IPS-NIHi11 (cell line): ENCODE measurements at regions not wholly inside any gene's neighbourhood (a gene's known extent, or its start where the extent isn't known, plus 50 kb on each side); places are given as distances from the start of the nearest gene placed in this dataset.
"Not testable (repeated sequence)": the region's sequence is repeated elsewhere in the genome, so short reads cannot be mapped to it uniquely, and the experiment has no call there.

Experiments used
- DNase-seq: peaks from one replicate; pipeline ENCODE4 v3.0.0; 2012; ENCODE audit warnings: mixed read lengths, low spot score

DNA sequence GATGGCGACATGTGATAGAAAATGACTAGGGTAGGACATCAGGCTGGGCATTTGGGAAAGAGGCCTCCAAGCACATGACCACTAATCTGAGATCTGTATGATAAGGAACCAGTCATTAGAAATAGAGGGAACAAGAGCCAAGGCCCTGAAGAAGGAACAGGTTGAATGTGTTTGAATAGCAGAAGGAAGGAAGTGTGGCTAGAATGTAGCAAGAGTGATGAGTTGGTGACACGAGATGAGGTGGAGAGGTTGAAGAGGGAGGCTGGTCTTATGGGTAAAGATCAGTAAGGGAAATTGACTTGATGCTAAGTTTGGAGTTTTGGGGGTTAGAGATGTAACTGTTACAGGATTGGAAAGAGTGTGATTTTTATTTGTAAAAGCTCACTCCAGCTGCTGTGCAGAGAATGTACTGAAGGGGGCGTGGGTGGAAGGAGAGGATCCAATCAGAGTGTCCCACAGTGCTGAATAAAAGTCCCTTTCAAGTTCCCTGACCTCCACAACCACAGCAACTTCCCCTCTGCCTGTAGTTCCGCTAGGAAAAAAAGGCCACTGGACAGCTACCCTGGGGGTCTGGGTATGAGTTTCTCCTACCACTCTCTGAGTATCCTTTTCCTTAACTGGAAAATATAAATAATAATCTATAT lies 295.0 kb downstream of the OMA1 start:
- DNase-seq = peak; percentile 74

DNA sequence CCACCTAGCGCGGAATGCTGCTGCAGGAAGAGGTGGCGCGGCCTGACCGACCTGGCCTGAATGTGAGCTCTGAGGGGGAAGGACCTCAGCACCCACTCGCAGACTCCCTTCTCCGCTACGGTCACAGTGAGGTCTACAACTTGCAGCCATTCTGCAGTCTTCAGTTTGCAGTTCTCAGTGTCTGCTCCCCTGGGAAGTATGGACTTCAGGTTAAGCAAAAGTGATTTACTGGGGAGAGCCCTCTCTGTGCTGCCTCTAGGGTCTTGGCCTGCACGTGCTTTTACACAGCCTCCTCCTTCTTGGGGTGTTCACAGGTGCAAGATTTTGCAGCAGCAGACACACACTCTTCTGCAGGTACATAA lies 296.0 kb downstream of the OMA1 start:
- no peak for DNase-seq

DNA sequence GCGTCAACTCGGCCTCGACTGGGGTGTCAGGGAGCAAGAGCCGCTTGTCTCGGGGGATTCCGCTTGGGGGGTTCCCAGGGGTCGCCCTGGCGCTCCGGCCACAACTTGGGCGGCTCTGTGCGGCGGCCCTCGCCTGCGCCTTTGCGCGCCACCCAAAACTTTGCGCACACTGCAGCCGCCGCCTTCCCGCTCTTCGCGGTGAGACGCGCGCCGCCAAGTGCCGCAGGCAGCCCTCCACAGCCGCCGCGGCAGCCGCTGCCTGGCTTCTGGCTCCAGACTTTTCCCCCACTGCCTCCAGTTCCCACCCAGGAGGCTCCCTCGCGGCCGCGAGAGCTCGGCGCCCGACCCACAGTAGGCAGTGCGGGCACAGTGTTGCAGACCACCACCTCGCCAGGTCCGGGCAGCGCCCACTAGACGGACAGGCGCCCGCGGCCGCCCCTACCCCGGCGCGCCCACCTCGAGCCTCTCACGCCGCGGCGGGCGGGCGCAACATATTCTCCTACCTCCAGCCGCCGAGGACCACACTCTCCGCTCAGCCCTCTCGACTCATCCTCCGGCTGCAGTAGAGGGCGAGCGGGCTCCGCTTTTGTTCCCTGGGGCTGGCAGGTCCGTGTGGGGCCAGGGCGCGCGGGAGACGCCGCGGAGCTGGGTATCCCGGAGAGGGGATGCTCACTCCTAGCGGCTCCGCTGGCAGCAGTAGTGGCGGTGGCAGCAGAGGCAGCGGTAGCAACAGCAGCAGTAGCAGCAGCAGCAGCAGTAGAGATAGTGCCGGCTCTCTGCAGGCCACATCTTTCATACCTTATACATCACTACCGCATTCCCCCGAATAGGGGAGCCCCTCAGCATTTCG lies 296.6 kb downstream of the OMA1 start:
- peak; percentile 73 for DNase-seq

DNA sequence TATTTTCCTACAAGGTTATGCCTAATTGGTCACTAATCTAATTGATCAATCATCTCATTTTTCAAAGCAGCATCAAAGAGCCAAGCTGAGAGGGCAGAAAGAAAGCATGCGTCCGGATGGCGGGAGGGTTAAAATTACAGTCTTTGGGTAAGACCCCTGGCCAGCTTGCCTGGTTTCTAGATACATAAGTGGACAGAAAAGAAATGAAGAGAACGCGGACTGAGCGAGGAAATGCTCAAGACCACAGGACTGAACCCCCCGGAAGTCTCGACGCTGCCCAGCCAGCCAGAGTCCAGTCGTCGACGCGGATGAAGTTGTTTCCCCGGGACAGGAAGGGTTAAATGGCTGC lies 297.2 kb downstream of the OMA1 start:
- no peak for DNase-seq

DNA sequence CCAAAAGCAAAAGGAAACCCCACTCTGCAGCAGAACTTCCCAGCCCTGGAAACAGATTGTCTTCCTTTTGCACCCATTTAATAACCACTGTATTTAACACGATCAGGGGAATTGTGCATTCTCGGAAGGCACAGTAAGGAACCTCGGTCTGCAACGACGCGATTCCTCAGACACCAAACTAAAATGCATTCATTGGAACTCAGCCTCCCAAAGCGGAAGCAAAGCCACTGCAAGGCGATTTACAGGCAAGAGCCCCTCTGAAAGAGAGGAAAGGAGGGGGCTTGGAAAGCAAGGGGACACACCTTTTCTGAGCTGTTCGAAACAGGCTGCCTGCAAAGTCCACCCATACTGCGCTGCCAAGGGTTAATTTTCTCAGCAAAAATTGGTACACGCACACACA lies 297.7 kb downstream of the OMA1 start:
- DNase-seq = no peak

DNA sequence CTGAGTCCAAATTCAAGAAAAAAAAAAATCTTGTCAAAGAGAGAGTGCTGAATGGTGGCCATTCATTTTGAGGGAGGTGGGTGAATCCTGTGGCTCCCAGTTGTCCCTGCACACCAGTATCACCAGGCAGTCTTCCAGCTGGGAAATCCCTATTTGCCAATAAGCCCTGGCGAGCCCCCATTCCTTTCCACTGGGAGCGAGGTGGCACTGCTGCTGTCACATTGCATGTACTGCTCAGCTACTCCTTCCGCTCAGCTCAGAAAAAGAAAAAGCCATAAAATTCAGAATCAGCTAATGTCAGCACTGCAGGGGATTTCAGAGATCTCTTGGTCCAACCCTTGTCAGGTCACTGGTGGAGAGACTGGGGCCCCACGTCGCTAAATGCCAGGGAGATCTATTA lies 298.5 kb downstream of the OMA1 start:
- DNase-seq = no peak

DNA sequence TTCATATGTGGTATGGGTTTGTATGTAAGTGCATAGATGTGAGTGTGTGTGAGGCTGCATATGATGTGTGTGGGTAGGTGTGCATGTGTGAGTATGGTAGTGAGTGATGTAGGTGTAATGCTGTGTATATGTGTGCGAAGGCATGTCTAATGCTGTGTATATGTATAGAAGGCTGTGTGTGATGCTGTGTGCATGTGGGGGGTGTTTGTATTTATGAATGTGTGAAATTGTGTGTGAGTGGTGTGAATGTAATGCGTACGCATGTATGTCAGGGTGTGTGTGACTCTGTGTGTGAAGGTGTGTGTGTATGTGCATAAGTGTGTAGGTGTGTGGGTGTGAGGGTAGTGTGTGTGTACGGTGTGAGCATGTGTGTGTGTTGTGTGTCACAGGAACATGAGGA lies 300.0 kb downstream of the OMA1 start:
- no peak for DNase-seq

DNA sequence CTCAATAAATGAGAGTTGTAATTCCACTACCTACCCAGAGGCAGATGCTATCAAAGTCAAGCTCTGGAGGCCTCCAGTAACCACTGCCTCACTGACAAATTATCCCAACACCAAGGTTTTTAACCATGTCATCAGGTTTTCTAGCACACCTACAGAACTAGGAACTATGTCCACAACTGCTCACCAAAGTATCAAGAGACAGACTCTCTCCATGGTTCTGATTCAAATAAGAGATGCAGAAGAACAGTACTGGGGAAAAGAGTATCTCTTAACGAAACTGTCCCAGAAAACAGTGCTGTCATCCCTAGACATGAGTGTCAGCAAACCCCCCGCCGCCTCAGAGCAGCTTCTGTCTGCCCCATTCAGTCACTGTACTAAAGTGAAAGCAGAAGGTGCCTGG lies 301.7 kb downstream of the OMA1 start:
- no peak for DNase-seq

DNA sequence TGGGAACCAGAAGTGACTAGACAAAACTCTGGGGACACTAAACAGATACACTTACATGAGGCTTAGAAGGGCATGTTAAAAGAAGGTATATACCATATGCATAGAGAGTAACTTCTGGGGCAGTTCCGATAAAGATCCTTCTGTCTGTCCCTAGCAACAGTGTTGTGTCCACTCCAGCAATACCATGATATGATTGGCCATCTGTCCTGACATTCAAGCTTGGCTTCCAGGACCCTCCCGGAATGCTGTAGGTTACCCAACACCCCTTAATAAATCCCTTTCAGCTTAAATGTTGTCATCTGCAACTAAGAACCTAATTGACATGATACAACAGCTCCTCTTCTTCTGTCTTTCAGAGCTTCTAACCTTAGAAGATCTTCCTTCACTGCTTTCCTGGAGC lies 307.7 kb downstream of the OMA1 start:
- DNase-seq = no peak

DNA sequence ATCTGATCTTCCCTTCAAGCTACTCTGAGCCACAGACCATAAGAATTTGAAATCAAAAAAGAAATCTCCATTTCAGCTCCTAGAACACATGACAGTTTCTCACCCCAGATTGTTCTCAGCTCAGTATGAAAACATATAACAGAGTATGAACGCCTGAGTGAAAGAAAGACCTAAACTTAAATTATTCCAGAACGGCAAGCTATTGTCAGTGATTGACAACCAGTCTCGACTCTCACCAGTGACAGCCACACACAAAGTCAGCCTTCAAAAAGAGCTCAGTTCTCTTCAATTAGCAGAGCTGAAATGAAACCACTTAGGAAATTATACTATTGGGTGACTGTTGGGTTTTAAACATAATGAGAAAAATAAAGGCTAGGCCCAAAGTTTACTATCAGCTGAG lies 312.8 kb downstream of the OMA1 start:
- no peak for DNase-seq

DNA sequence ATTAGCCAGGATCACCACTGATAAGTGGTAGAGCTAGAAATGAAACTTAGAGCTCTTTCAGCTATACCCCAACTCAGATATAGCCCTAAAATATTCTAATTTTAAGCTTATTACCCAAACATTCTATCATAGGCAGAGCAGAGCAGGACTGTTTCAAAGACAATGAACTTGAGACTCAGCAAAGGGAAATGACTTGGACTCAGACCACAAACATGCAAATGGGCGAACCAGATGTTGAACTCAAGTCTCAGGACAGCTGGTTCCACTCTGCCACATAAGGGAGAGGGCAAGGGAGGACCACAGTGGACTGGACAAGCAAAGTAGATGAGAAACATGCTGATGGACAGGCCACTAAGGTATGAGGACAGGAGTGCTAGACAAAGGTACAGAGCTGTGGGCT lies 315.3 kb downstream of the OMA1 start:
- DNase-seq = no peak

DNA sequence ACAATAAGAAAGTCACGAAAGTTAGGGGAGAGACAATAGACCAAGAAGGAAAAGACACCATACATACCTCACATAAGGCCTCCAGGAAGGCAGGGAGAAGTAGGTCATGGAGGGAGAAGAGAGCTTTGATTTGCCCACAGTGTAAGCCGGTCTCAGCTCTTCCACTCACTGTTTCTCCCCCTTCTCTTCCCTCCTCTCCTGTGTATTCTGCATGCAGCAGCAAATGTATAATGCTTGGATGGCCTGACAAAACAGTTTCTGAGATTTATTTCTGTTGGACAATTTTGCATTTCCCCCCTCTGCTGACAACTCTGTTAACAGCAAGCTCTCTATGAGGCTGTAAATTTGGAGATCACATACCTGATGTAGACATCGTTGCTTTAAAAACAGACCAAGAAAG lies 318.9 kb downstream of the OMA1 start:
- DNase-seq = no peak

DNA sequence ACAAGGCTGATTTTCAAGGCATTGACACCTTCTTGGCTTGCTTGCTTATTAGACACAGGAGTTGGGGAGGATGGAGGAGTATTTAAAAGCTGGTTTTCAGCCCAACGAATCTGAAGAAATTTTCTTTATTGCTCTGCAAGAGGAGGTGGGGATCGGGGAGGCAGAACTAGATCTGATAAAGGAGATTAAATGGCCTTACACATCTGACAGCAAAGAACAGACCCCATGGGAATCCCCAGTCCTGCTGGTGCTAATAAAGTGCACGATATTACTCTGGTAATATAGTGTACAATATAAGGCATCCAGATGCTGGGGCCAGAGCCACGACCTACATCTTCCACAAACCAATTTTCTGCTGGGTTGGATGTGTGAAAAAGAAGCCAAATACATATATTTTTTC lies 323.0 kb downstream of the OMA1 start:
- no peak for DNase-seq

DNA sequence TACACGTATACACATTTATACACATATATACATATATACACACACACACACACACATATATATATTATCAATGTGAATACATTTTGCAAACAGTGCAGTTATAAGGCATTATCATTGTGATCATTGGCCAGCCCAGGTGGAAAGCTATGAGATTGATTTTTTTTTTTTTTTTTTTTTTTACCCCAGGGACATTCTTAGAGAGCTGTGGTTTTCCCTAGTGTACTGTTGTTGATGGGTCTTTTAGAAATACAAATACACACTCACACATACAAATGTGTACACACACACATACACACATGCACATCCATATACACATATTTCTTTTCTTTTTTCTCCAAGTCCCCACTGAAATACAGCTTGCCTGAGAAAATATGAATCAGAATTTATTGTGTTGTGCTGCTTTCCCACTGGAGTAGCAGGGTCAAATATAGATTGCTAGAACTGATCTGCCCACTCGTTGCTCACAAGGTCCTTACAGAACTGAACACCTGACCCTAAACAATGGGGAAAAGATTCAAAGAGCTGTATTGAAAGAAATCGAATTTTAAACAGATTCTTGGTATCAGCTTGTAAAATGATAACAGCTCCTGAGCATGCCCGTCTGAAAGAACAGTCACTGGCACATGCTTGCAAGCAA lies 325.6 kb downstream of the OMA1 start:
- no peak for DNase-seq

DNA sequence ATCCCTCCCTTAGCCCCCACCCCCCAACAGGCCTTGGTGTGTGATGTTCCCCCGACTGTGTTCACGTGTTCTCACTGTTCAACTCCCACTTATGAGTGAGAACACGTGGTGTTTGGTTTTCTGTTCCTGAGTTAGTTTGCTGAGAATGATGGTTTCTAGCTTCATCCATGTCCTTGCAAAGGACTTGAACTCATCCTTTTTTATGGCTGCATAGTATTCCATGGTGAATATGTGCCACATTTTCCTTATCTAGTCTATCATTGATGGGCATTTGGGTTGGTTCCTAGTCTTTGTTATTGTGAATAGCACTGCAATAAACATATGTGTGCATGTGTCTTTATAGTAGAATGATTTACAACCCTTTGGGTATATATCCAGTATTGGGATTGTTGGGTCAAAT lies 330.4 kb downstream of the OMA1 start:
- not testable (repeated sequence) for DNase-seq

DNA sequence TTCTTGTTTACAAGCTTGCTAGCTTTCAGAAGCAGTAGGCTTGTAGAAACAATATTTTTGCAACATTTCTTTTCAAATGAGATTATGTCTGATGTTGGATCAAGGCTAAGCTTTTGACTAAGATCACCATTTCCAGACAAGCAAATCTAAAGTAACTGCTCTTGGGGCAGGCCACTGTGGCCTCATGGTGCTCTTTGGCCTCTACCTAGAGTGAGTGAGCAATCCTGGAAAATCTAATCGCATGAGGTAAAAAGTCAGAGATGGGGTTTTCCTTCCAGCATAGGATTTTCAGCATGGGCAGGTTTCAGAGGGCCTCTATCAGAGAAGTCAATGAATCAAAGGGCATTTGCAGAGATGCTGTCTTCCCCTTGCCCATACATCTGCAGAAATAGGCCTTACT lies 331.9 kb downstream of the OMA1 start:
- no peak for DNase-seq

DNA sequence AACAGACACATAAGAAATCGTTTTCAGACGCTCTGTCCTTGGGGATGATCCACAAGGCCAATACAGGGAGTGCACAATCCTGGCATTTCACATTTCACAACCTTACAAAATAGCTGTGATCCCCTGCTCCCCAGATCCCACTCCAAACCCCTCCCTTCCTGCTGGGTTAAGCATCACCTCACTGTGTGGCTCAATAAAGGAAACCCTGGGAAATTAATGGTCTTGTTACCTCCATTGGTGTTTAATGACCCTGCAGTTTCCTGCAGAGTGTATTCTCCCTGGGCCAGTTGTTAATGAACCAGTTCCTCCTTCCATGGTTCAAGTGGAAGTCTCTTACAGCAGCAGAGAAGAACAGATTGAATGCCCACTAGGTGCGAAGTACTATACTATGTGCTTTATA lies 334.7 kb downstream of the OMA1 start:
- no peak for DNase-seq

DNA sequence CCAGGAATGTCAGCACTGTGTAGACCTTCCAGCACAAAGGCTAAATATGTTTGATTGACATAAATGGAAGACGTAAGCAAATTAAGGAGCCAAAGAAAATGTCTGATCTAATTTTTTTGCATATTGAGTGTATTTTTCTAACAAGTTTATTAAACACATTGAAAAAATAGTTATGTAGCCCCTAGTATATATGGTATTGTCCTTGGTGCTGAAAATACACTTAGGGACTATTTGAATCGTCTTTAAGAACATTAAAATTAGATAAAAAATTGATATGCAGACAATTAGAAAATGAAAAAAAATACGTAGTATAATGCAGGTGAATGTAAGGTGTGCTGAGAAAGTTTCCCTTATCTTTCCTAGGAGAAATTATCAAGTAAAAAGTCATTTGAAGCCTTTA lies 337.0 kb downstream of the OMA1 start:
- DNase-seq = no peak

DNA sequence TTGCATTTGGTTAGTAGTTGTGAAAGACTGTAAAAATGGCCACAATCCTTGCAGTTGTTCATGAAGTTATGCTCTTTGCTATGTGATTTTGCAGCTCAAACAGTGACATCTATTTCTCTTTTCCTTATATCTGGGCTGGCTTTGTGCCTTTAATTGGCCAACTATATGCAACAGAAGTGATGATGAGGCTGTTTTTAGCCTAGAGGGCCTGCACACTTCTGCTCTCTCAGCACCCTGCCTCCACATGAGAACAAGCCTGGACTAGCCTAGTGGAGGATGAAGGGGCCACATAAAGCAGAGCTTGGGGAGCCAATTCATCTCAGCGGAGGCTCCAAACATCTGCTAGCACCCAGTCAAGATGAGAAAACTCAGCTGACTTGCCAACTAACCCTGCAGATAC lies 339.8 kb downstream of the OMA1 start:
- DNase-seq = no peak

DNA sequence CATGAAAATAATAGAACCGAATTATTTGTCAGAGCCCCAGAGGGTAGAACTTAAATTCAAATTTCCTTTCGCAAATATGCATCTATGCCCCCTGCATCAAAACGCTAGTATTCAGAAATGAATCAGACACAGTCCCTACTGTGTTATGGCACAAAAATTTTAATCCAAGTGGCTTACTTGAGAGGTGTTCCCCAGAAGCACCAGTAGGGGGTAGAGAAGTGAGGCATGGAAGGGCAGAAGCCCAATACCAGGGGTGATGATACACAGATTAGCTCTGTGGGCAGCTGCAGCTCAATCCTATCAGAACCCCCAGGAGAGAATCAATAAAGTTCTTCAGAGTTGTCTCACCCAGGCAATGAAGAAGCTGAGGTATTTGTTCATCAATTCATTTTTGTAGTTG lies 342.2 kb downstream of the OMA1 start:
- peak; percentile 37 for DNase-seq

DNA sequence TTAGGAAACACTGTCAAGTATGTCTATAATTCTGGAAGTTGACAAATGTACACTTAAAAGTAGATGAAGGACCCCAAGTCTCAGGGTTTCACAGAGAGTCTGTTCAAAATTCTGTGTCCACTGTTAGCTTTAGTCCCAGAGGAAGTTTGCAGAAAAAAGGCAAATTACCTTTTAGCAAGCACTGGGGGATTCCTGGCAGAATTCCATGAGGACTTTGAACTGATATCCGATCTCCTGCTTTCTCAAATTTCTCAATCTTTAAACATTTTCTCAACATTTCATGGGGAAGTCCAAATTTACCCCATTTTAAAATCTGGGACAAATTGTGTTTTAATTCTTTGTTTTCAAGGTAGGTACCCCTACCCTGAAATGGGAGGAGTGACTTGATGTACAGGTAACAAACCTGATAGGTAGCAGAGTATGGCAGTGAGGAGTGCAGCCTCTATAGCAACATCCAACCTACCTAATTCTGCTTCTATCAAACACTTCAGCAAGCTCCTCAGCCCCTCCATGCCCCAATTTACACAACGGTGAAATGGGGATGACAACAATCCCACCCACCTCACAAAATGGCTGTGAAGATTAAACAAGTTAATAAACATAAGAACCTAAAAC lies 344.9 kb downstream of the OMA1 start:
- DNase-seq = no peak

DNA sequence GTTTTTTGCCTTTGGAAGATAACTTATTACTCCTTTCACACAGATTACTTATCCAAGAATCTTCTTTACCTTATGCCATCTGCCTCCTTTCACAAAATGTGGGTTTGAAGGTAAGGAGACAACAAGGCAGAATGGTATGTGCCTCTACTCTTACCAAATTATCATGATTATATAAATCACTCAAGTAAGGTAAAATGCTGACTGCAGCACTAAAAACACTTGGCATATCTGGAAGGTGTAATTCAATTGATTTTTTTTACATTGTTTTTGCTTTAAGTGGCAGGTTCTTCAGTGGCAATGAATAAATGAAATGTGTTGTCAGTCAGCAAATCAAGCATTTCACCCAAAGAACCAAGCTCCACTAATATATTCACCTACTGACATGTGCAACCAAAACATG lies 346.1 kb downstream of the OMA1 start:
- DNase-seq = no peak

DNA sequence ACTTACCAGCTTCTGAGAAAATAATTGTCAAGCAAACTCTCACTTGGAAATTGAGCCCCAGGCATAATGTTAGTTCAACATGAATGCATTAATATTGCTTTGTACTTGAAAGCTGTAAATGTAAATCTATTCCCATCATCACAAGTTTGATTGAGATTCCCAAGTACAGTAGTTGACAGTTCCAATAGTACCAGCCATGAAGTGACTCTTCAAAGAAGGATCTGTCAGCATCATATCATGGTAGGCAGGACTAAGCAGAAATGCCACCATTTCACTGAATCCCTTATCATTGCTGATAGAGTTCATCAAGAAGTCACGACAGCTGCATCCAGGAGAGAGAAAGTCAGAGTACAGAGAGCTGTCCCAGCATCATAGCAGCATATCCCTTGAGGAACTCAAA lies 348.7 kb downstream of the OMA1 start:
- DNase-seq = no peak
